Activated CD8-positive, alpha-beta memory T cell treated with anti-CD3 and anti-CD28 coated beads, Interleukin-2, amount 50 U/mL, for 1 hour (primary cell): ENCODE measurements at regions not wholly inside any gene's neighbourhood (a gene's known extent, or its start where the extent isn't known, plus 50 kb on each side); places are given as distances from the start of the nearest gene placed in this dataset.

Source experiments
- DNase-seq: peaks from one replicate; pipeline ENCODE4 v3.0.0-alpha.2; 2020; ENCODE audit errors: extremely low read depth

GRCh38 chr2:221272729-221273128 is 299.4 kb downstream of the EPHA4 start:
- DNase-seq: no peak

GRCh38 chr2:221276033-221276432 is 296.1 kb downstream of the EPHA4 start:
- no peak for DNase-seq

- DNase-seq: no peak
Measured at GRCh38 chr2:221276601-221277000, 295.5 kb downstream of the EPHA4 start.

GRCh38 chr2:221282386-221282785 is 289.7 kb downstream of the EPHA4 start:
- DNase-seq: no peak

GRCh38 chr2:221283896-221284545 is 288.1 kb downstream of the EPHA4 start:
- DNase-seq: no peak

- no peak for DNase-seq
Measured at GRCh38 chr2:221285148-221285547, 287.0 kb downstream of the EPHA4 start.

GRCh38 chr2:221286406-221286805 is 285.7 kb downstream of the EPHA4 start:
- no peak for DNase-seq

- no peak for DNase-seq
Measured at GRCh38 chr2:221289389-221289788, 282.7 kb downstream of the EPHA4 start.

GRCh38 chr2:221289846-221290245 is 282.3 kb downstream of the EPHA4 start:
- DNase-seq: no peak

- no peak for DNase-seq
Measured at GRCh38 chr2:221293949-221294742, 278.0 kb downstream of the EPHA4 start.

- DNase-seq: no peak
Measured at GRCh38 chr2:221304916-221305315, 267.2 kb downstream of the EPHA4 start.

GRCh38 chr2:221308507-221309066 is 263.5 kb downstream of the EPHA4 start:
- no peak for DNase-seq

- no peak for DNase-seq
Measured at GRCh38 chr2:221309892-221310583, 262.1 kb downstream of the EPHA4 start.

- no peak for DNase-seq
Measured at GRCh38 chr2:221310730-221311129, 261.4 kb downstream of the EPHA4 start.

- DNase-seq: no peak
Measured at GRCh38 chr2:221312634-221313033, 259.5 kb downstream of the EPHA4 start.

- DNase-seq: no peak
Measured at GRCh38 chr2:221314786-221315185, 257.3 kb downstream of the EPHA4 start.

GRCh38 chr2:221318376-221319130 is 253.6 kb downstream of the EPHA4 start:
- no peak for DNase-seq

- DNase-seq: no peak
Measured at GRCh38 chr2:221322741-221323140, 249.4 kb downstream of the EPHA4 start.

- DNase-seq: no peak
Measured at GRCh38 chr2:221323513-221323912, 248.6 kb downstream of the EPHA4 start.

- no peak for DNase-seq
Measured at GRCh38 chr2:221330436-221330835, 241.7 kb downstream of the EPHA4 start.

- DNase-seq: no peak
Measured at GRCh38 chr2:221334481-221335218, 237.5 kb downstream of the EPHA4 start.
